HG03469 (cell line): ENCODE measurements at regions not wholly inside any gene's neighbourhood (a gene's known extent, or its start where the extent isn't known, plus 50 kb on each side); places are given as distances from the start of the nearest gene placed in this dataset.

Experiments used
- ATAC-seq: cut with Tn5 transposase; IDR thresholded peaks from one replicate; pipeline ENCODE4 v1.9.1; 2021; ENCODE audit warnings: mild to moderate bottlenecking, moderate library complexity, moderate number of reproducible peaks; ENCODE audit not compliant: unreplicated experiment

DNA sequence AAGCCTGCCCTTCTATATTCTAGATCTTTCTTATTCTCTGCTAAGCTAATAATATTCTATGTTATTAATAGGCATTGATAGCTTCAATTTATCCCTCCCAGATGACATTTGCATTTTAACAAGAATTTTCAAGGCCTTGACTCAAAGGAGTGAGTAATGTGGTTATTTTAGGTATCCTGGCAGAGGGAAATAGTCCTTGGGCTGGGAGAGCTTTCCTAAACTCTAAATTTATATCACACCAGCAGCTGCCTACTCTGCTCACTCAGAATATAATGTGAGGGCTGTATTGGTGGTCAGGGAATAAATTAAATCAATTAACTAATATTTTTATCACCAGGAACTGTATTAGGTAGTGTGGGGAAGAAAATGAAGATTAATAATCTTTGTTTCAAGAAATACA lies 74.8 kb upstream of the ADAM23 start:
- no peak for ATAC-seq

DNA sequence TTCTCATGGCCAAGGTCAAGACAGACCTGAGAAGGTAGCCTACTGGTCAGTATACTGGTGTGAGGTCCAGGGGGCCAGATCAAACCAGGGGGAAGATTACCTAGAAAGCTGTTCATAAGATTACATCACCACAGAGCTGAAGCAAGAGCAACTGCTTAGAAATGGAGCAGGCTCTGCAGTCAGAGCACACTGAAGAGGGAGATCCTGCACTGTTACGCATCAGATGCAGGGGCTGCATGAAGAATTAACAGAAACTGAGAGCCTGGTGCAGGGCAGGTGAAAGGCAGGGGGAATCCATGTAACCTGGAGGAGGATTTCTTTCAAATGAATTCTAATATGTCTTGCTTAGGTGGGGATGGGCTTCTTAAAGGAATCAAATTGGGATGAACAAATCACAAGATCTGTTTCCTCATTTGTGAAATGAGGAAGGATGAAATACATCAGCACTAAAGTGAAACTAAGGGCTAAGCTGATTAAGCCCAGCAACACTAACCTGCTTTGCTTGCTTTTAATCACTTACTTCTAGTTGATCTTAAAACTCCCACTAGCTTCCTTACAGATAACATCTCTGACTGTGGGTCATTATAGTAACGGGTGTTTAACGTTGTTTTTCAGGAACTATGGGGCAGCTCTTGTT lies 74.3 kb upstream of the ADAM23 start:
- ATAC-seq, result no peak

DNA sequence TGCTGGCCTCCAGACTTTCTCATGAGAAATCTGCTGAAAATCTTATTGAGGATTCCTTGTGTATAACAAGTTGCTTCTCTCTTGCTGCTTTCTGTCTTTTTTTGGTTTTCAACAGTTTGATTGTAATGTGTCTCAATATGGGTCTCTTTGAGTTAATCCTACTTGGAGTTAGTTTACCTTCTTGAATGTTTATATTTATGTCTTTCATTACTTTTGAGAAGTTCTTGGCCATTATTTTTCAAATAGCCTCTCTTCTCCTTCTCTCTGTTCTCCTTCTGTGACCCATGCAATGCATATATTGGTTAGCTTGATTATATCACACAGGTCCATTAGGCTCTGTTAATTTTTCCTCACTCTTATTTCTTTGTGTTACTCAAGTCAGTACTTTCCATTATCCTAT lies 67.4 kb upstream of the ADAM23 start:
- ATAC-seq, result no peak

DNA sequence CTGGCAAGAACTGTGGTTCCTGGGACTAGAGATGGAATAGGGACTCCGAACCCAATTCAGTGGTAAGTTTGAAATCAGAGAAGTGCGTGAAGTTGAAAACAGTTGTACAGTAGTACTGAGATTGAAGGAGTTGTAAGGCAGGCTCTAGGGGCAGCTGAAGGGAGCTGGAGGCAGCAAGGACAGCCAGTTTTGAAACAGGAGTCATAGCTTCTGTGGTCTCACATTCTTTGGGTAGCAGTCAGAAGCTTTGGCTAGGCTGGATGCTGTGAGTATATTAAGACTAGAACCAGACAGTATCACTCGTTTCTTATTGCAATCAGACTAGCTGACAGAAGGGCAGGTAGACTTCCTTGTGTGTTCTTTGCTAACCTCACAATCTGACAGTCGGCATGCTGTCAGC lies 64.5 kb upstream of the ADAM23 start:
- no peak for ATAC-seq

DNA sequence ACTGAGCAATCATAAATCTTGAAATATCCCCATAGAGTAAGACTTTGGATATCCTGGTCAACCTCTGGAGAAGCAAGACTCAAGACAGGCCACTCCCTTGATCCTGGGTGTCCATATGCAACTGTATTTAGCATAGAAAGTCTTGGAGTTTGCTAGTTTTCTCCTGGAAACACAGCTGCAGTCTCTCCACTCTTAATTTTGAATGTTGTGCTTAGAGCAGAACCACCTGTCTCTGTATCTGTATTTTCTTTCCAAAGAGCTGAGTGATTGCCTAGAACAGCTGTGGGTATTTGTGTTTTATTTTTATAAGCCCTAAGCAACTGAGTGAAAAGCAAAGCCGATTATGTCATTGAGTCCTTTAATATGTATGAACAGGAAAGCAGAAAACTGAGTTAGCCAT lies 64.1 kb upstream of the ADAM23 start:
- no peak for ATAC-seq

DNA sequence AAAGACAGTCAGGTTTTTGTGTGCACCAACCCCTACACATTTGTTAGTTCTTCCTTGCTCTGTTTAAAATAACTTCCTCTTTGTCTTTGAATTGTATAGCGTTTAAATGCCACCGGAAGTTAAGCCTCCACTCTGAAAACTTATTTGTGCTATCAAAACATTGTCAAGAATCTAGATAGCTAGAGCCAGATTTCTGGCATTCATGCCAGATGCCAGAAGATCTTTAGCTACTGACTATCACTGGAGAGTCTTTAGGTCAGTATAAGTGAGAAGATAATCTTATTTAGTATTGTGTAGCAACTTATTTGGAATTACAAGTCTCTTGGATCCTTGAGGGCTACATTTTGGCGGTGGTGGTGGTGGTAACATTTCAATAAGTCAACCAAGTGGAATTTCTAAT lies 63.4 kb upstream of the ADAM23 start:
- no peak for ATAC-seq

DNA sequence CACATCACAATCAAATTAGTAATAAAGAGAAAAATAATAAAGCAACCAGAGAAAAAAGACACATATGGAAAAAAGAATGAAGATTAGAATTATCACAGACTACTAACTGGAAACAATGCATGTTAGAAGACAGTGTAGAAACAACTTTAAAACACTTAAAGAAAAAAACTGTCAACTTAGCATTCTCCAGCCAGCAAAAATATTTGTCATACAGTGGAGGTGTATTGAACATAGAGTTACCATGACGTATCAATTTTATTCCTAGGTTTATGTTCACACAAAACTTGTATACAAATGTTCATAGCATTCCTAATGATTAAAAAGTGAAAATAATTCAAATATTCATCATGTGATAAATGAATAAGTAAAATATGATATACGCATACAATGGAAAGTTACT lies 61.5 kb upstream of the ADAM23 start:
- ATAC-seq, result no peak

DNA sequence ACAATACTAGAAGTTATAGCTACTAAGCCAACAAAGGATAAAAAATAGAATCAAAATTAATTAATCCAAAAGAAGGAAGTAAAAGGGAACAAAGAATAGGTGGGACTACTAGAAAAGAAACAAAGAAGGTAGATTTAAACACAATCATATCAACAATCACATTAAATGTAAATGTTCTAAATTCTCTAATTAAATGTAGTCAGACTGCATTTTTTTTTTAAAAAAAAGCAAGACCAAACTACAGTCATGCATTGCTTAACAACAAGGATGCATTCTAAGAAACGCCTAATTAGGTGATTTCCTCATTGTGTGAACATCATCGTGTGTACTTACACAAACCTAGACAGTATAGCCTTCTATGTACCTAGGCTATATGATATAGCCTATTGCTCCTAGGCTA lies 59.7 kb upstream of the ADAM23 start:
- no peak for ATAC-seq

DNA sequence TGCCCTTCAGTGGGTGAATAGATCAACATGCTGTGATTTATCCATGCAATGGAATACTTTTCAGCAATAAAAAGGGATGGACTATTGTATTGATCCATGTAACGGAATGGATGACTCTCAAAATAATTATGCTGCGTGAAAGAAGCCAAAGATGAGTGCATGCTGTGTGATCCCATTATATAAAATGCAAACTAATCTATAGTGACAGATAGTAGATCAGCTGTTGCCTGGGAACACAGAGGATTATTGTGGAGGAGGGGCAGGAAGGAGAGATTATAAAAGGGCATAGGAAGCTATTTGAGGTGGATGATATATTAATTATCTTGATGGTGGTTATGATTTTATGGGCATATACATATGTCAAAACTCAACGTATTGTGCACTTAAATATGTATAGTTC lies 55.5 kb upstream of the ADAM23 start:
- no peak for ATAC-seq

DNA sequence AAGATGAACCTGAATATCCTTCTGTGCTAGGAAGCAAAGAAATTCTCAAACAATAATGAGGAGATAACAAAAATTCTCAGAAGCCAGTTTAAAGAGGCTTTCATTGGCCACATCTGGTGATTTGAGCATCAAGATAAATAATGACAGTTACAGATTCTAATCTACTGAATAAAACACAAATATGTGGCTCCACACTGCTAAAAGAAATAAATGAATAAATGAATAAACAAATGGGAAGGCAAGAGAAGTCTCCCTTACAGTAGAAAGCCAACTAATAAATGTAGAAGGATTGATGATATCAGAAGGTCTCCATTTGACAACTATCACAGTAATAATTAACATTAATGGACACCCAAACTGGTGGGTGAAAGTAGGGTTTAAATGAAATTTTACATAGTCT lies 54.6 kb upstream of the ADAM23 start:
- no peak for ATAC-seq

DNA sequence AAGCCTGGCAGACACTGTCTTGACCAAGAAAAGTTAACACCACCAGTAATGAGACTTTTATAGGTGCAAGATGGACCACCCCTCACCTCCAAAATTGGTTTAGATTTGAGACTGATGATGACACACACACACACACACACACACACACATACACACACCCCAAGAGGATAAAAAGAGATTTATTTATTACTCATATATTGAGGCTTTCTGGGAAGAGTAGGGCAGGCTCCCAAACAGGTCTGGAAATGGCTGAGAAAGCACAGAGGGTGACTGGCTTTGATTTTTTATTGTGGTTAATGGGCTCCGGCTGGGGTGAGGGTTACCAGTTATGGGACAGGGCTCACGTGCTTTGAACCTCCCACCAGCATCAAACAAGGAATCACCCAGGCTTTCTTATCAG lies 54.2 kb upstream of the ADAM23 start:
- ATAC-seq, result no peak

DNA sequence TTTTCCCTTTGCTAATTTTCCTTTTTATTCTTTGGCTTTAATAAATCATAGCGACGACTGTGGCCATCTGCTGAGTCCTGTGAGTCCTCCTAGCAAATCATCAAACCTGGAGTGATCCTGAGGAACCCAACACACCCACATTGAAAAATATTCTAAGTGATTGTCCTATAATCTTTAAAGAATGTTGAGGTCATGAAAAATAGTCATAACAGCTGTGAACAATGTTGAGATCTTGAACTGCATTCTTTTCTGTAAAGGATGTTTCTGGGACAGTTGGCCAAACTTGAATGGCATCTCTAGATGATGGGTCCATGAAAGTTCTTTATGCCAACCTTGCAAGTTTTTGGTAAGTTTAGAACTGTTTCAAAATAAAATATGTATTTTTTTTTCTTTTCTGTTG lies 53.2 kb upstream of the ADAM23 start:
- no peak for ATAC-seq

DNA sequence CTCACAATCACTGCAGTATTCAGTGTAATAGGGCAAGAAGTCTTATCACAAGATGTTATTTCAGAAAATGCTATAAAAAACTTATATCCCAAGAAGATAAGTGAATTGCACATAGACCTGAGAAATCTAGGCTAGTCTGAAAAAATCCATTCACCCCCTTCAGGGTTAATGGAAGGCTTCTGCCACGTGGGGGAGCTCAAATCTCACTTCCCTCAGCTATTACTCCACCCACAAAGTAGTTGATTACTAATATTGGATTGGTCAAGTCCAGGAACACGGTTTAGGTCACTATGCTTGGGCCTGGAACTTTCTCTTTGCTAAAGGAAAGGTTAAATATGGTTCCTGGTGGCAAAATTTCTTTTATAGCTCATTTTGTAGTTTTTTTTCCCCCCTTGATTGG lies 51.2 kb upstream of the ADAM23 start:
- peak; percentile 98 for ATAC-seq
